HG03064 (cell line): ENCODE measurements at regions not wholly inside any gene's neighbourhood (a gene's known extent, or its start where the extent isn't known, plus 50 kb on each side); places are given as distances from the start of the nearest gene placed in this dataset.
A peak's percentile ranks its signal among the peaks of the same experiment; 100 is the strongest.
"Not testable (repeated sequence)": the region's sequence is repeated elsewhere in the genome, so short reads cannot be mapped to it uniquely, and the experiment has no call there.

ENCODE experiments used
- ATAC-seq: cut with Tn5 transposase; IDR thresholded peaks from one replicate; pipeline ENCODE4 v1.9.1; 2021; ENCODE audit warnings: low read depth; ENCODE audit not compliant: unreplicated experiment

- ATAC-seq: no peak
Measured at GRCh38 chr3:150140614-150141321, 170.1 kb upstream of the PFN2 start.

- ATAC-seq: no peak
Measured at GRCh38 chr3:150138824-150139223, 168.1 kb upstream of the PFN2 start.

- ATAC-seq: no peak
Measured at GRCh38 chr3:150136242-150136641, 165.5 kb upstream of the PFN2 start.

GRCh38 chr3:150135287-150135721, 164.6 kb upstream of the PFN2 start:
- no peak for ATAC-seq

GRCh38 chr3:150133293-150133692, 162.6 kb upstream of the PFN2 start:
- no peak for ATAC-seq

- no peak for ATAC-seq
Measured at GRCh38 chr3:150132101-150132749, 161.5 kb upstream of the PFN2 start.

GRCh38 chr3:150131663-150132062, 161.0 kb upstream of the PFN2 start:
- ATAC-seq: no peak

- no peak for ATAC-seq
Measured at GRCh38 chr3:150130404-150131100, 159.9 kb upstream of the PFN2 start.

GRCh38 chr3:150129166-150129565, 158.5 kb upstream of the PFN2 start:
- ATAC-seq: no peak

GRCh38 chr3:150128126-150128525, 157.4 kb upstream of the PFN2 start:
- ATAC-seq: no peak

GRCh38 chr3:150127011-150127490, 156.4 kb upstream of the PFN2 start:
- ATAC-seq: no peak

GRCh38 chr3:150124142-150124541, 153.4 kb upstream of the PFN2 start:
- no peak for ATAC-seq

GRCh38 chr3:150123249-150123648, 152.6 kb upstream of the PFN2 start:
- ATAC-seq: not testable (repeated sequence)

GRCh38 chr3:150118219-150118618, 147.5 kb upstream of the PFN2 start:
- ATAC-seq: no peak

- ATAC-seq: no peak
Measured at GRCh38 chr3:150117076-150117475, 146.4 kb upstream of the PFN2 start.

GRCh38 chr3:150116196-150116595, 145.5 kb upstream of the PFN2 start:
- no peak for ATAC-seq

- ATAC-seq: peak; percentile 78
Measured at GRCh38 chr3:150114873-150115540, 144.3 kb upstream of the PFN2 start.

- ATAC-seq: no peak
Measured at GRCh38 chr3:150114273-150114672, 143.6 kb upstream of the PFN2 start.

GRCh38 chr3:150110097-150110496, 139.4 kb upstream of the PFN2 start:
- ATAC-seq: no peak

GRCh38 chr3:150107429-150108175, 136.9 kb upstream of the PFN2 start:
- ATAC-seq: no peak
